ENCODE measurements at regions not wholly inside any gene's neighbourhood (a gene's known extent, or its start where the extent isn't known, plus 50 kb on each side); places are given as distances from the start of the nearest gene placed in this dataset.

DNA sequence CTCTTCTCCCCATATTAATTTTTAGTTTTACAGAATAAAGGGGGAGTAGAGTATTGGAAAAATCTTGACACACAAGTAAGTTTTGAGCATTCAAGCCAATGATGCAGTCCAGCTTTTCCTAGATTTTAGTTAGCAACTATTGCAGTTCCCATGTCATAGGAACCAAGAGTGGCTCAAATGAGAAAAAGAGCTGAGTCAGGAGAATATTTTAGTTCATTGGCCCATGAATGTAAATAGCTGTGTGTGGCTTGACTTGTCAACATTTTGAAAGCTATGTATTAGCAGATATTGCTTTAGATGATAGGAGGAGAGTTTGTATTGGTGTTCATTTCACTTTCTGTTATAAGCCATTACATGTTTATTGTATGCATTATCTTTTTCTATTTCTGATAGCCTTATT, 853.7 kb downstream of the PLOD2 start:
- TF ChIP-seq EZH2phosphoT487 (IDR thresholded peaks at IDR 0.05; ENCODE audit: borderline replicate concordance, low read length), result no peak
- TF ChIP-seq, protein P1, sequence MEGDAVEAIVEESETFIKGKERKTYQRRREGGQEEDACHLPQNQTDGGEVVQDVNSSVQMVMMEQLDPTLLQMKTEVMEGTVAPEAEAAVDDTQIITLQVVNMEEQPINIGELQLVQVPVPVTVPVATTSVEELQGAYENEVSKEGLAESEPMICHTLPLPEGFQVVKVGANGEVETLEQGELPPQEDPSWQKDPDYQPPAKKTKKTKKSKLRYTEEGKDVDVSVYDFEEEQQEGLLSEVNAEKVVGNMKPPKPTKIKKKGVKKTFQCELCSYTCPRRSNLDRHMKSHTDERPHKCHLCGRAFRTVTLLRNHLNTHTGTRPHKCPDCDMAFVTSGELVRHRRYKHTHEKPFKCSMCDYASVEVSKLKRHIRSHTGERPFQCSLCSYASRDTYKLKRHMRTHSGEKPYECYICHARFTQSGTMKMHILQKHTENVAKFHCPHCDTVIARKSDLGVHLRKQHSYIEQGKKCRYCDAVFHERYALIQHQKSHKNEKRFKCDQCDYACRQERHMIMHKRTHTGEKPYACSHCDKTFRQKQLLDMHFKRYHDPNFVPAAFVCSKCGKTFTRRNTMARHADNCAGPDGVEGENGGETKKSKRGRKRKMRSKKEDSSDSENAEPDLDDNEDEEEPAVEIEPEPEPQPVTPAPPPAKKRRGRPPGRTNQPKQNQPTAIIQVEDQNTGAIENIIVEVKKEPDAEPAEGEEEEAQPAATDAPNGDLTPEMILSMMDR (IDR thresholded peaks at IDR 0.05; ENCODE audit: low read depth, low read length, poor library complexity, severe bottlenecking), result no peak

Measured in DOHH2 (cell line).